Adipocyte (in vitro differentiated cells): ENCODE measurements at regions not wholly inside any gene's neighbourhood (a gene's known extent, or its start where the extent isn't known, plus 50 kb on each side); places are given as distances from the start of the nearest gene placed in this dataset.

Experiments
- DNase-seq: peaks from one replicate; pipeline ENCODE4 v3.0.0-alpha.2; 2015; ENCODE audit warnings: low read depth
- H3K27me3 ChIP-seq: replicated peaks from 2 replicates; pipeline ENCODE4 v1.7.0; 2013; ENCODE audit warnings: mild to moderate bottlenecking, low read length, moderate library complexity; ENCODE audit not compliant: control insufficient read depth, insufficient read depth
- H3K36me3 ChIP-seq: 2 replicates; pipeline ENCODE4 v1.7.0; 2013; ENCODE audit warnings: low read length, mild to moderate bottlenecking, moderate library complexity; ENCODE audit not compliant: control insufficient read depth, insufficient read depth, severe bottlenecking
- H3K4me1 ChIP-seq: 2 replicates; pipeline ENCODE4 v1.7.0; 2013; ENCODE audit warnings: mild to moderate bottlenecking, low read length, moderate library complexity; ENCODE audit not compliant: control insufficient read depth, insufficient read depth
- H3K4me3 ChIP-seq: 2 replicates; pipeline ENCODE4 v1.7.0; 2013; ENCODE audit warnings: mild to moderate bottlenecking, low read length, moderate library complexity
- H3K9ac ChIP-seq: 2 replicates; pipeline ENCODE4 v1.7.0; 2013; ENCODE audit warnings: mild to moderate bottlenecking, low read length, moderate library complexity
- H3K9me3 ChIP-seq: 2 replicates; pipeline ENCODE4 v1.7.0; 2013; ENCODE audit warnings: mild to moderate bottlenecking, low read length, moderate library complexity; ENCODE audit not compliant: control insufficient read depth

GRCh38 chr13:22357132-22357531 lies 686.3 kb downstream of the FGF9 start:
- Histone ChIP-seq H3K27me3 (no peaks in the 10 kb centered on the region), H3K4me1 (no peaks in the 10 kb centered on the region), H3K36me3 (no peaks in the 10 kb centered on the region), H3K9ac (no peak overlapping the region), H3K9me3 (no peaks in the 10 kb centered on the region), H3K4me3 (no peak overlapping the region)
- DNase-seq, result no peak

GRCh38 chr13:22369090-22369489 lies 698.2 kb downstream of the FGF9 start:
- no peaks in the 10 kb centered on the region for H3K27me3 ChIP-seq
- peaks cover 16% of the 10 kb centered on the region for H3K9me3 ChIP-seq
- H3K9ac ChIP-seq, result no peak overlapping the region
- no peak for DNase-seq
- H3K4me3 ChIP-seq, result no peak overlapping the region
- H3K4me1 ChIP-seq, result no peaks in the 10 kb centered on the region
- H3K36me3 ChIP-seq, result no peaks in the 10 kb centered on the region

GRCh38 chr13:22369840-22370239 lies 699.0 kb downstream of the FGF9 start:
- Histone ChIP-seq H3K27me3 (no peaks in the 10 kb centered on the region), H3K9me3 (peaks cover 16% of the 10 kb centered on the region), H3K36me3 (no peaks in the 10 kb centered on the region), H3K9ac (no peak overlapping the region), H3K4me3 (no peak overlapping the region), H3K4me1 (no peaks in the 10 kb centered on the region)
- no peak for DNase-seq

- Histone ChIP-seq H3K4me1 (no peaks in the 10 kb centered on the region), H3K9me3 (peaks cover 11% of the 10 kb centered on the region), H3K36me3 (no peaks in the 10 kb centered on the region), H3K9ac (no peak overlapping the region), H3K27me3 (no peaks in the 10 kb centered on the region), H3K4me3 (no peak overlapping the region)
- DNase-seq, result no peak
These were observed 701.4 kb downstream of the FGF9 start for GRCh38 chr13:22372261-22372660.

GRCh38 chr13:22375151-22375550 lies 704.3 kb downstream of the FGF9 start:
- DNase-seq, result no peak
- no peaks in the 10 kb centered on the region for H3K36me3 ChIP-seq
- H3K4me3 ChIP-seq, result no peak overlapping the region
- H3K9me3 ChIP-seq, result peaks cover 23% of the 10 kb centered on the region
- H3K9ac ChIP-seq, result no peak overlapping the region
- H3K27me3 ChIP-seq, result no peaks in the 10 kb centered on the region
- H3K4me1 ChIP-seq, result no peaks in the 10 kb centered on the region

GRCh38 chr13:22387899-22388298 lies 717.0 kb downstream of the FGF9 start:
- Histone ChIP-seq H3K4me3 (no peak overlapping the region), H3K9me3 (peaks cover 3% of the 10 kb centered on the region), H3K9ac (no peak overlapping the region), H3K4me1 (no peaks in the 10 kb centered on the region), H3K27me3 (no peaks in the 10 kb centered on the region), H3K36me3 (no peaks in the 10 kb centered on the region)
- DNase-seq, result no peak

GRCh38 chr13:22399801-22400420 lies 729.0 kb downstream of the FGF9 start:
- H3K36me3 ChIP-seq, result no peaks in the 10 kb centered on the region
- no peak for DNase-seq
- H3K4me3 ChIP-seq, result no peak overlapping the region
- H3K9me3 ChIP-seq, result no peaks in the 10 kb centered on the region
- no peak overlapping the region for H3K9ac ChIP-seq
- no peaks in the 10 kb centered on the region for H3K27me3 ChIP-seq
- H3K4me1 ChIP-seq, result no peaks in the 10 kb centered on the region

GRCh38 chr13:22402682-22403081 lies 731.8 kb downstream of the FGF9 start:
- no peak overlapping the region for H3K9ac ChIP-seq
- no peaks in the 10 kb centered on the region for H3K9me3 ChIP-seq
- H3K36me3 ChIP-seq, result no peaks in the 10 kb centered on the region
- H3K4me3 ChIP-seq, result no peak overlapping the region
- no peaks in the 10 kb centered on the region for H3K27me3 ChIP-seq
- no peaks in the 10 kb centered on the region for H3K4me1 ChIP-seq
- DNase-seq, result no peak

- Histone ChIP-seq H3K4me1 (no peaks in the 10 kb centered on the region), H3K36me3 (no peaks in the 10 kb centered on the region), H3K9ac (no peak overlapping the region), H3K27me3 (no peaks in the 10 kb centered on the region), H3K4me3 (no peak overlapping the region), H3K9me3 (no peaks in the 10 kb centered on the region)
- no peak for DNase-seq
These were observed 732.3 kb downstream of the FGF9 start for GRCh38 chr13:22403144-22403543.

GRCh38 chr13:22405891-22406290 lies 735.0 kb downstream of the FGF9 start:
- Histone ChIP-seq H3K27me3 (no peaks in the 10 kb centered on the region), H3K4me1 (no peaks in the 10 kb centered on the region), H3K4me3 (no peak overlapping the region), H3K9me3 (no peaks in the 10 kb centered on the region), H3K36me3 (no peaks in the 10 kb centered on the region), H3K9ac (no peak overlapping the region)
- DNase-seq, result no peak

GRCh38 chr13:22412452-22412851 lies 741.6 kb downstream of the FGF9 start:
- no peak overlapping the region for H3K4me3 ChIP-seq
- H3K36me3 ChIP-seq, result no peaks in the 10 kb centered on the region
- DNase-seq, result no peak
- no peaks in the 10 kb centered on the region for H3K27me3 ChIP-seq
- H3K9ac ChIP-seq, result no peak overlapping the region
- H3K9me3 ChIP-seq, result peaks cover 31% of the 10 kb centered on the region
- H3K4me1 ChIP-seq, result no peaks in the 10 kb centered on the region

GRCh38 chr13:22422023-22422422 lies 751.1 kb downstream of the FGF9 start:
- H3K4me1 ChIP-seq, result no peaks in the 10 kb centered on the region
- DNase-seq, result no peak
- H3K27me3 ChIP-seq, result no peaks in the 10 kb centered on the region
- no peaks in the 10 kb centered on the region for H3K36me3 ChIP-seq
- H3K9me3 ChIP-seq, result peaks cover 6% of the 10 kb centered on the region
- no peak overlapping the region for H3K9ac ChIP-seq
- no peak overlapping the region for H3K4me3 ChIP-seq
